WTC11 (cell line): ENCODE measurements at regions not wholly inside any gene's neighbourhood (a gene's known extent, or its start where the extent isn't known, plus 50 kb on each side); places are given as distances from the start of the nearest gene placed in this dataset.

Source experiments
- ATAC-seq: fragments of 200-7000 bp; cut with Tn5 transposase; 2 replicates; pipeline ENCODE4 v1.10.0; 2021; ENCODE audit warnings: mild to moderate bottlenecking, moderate library complexity
- CTCF ChIA-PET: fragments of 300-600 bp; sonication (Branson Sonifier 250); formaldehyde crosslinking; loops from one replicate; lab custom pipeline; 2021; ENCODE audit warnings: antibody characterized with exemption; lab: Charles Lee
- POLR2A ChIA-PET: fragments of 350-600 bp; sonication (Branson Sonifier 250); formaldehyde crosslinking; loops from one replicate; lab custom pipeline; 2021; ENCODE audit warnings: antibody characterized with exemption; lab: Charles Lee
- DNase-seq: peaks from one replicate; pipeline ENCODE4 v3.0.0; 2021; ENCODE audit warnings: low spot score
- H3K27ac Mint-ChIP-seq: 2 replicates; pipeline ENCODE4 v1.8.0; 2021; ENCODE audit warnings: mixed read lengths
- H3K27me3 Mint-ChIP-seq: 2 replicates; pipeline ENCODE4 v1.8.0; 2021; ENCODE audit warnings: low read depth, mild to moderate bottlenecking, moderate library complexity, mixed read lengths
- H3K36me3 Mint-ChIP-seq: 2 replicates; pipeline ENCODE4 v1.8.0; 2021; ENCODE audit warnings: mixed read lengths
- H3K4me1 Mint-ChIP-seq: 2 replicates; pipeline ENCODE4 v1.8.0; 2022; ENCODE audit warnings: mixed read lengths
- H3K4me3 Mint-ChIP-seq: 2 replicates; pipeline ENCODE4 v1.8.0; 2021; ENCODE audit warnings: mild to moderate bottlenecking, moderate library complexity, mixed read lengths
- H3K9me3 Mint-ChIP-seq: 2 replicates; pipeline ENCODE4 v1.8.0; 2021; ENCODE audit warnings: mixed read lengths
- CDX4 ChIP-seq: fragments of 250-450 bp; sonication (Bioruptor Pico); IDR thresholded peaks from 2 replicates; pipeline ENCODE4 v1.9.0; 2021; ENCODE audit warnings: moderate library complexity, mild to moderate bottlenecking, inconsistent platforms, borderline replicate concordance
- FOXJ3 ChIP-seq: sonication (generic); formaldehyde crosslinking; IDR thresholded peaks from 2 replicates; pipeline ENCODE4 v1.9.0; 2021; ENCODE audit warnings: missing genetic modification reagents, mild to moderate bottlenecking, borderline replicate concordance
- GRHL2 ChIP-seq: fragments of 250-450 bp; sonication (Bioruptor Pico); IDR thresholded peaks from 2 replicates; pipeline ENCODE4 v1.8.0; 2022; ENCODE audit warnings: mild to moderate bottlenecking, moderate library complexity; ENCODE audit not compliant: insufficient replicate concordance, severe bottlenecking
- HMGA2 ChIP-seq: fragments of 250-450 bp; sonication (Bioruptor Pico); IDR thresholded peaks from 2 replicates; pipeline ENCODE4 v1.4.0; 2021; ENCODE audit warnings: mild to moderate bottlenecking, moderate library complexity
- NR3C1 ChIP-seq: sonication (generic); formaldehyde crosslinking; conservative IDR thresholded peaks from 2 replicates; pipeline ENCODE4 v1.8.1; 2023; ENCODE audit warnings: low read depth, mild to moderate bottlenecking, missing genetic modification reagents
- RELA ChIP-seq: sonication (generic); formaldehyde crosslinking; IDR thresholded peaks from 2 replicates; pipeline ENCODE4 v1.8.1; 2022; ENCODE audit warnings: missing genetic modification reagents, mild to moderate bottlenecking, borderline replicate concordance
- TEAD1 ChIP-seq: sonication (generic); formaldehyde crosslinking; IDR thresholded peaks from 2 replicates; pipeline ENCODE4 v1.8.0; 2022; ENCODE audit warnings: mild to moderate bottlenecking, missing genetic modification reagents
- TEAD4 ChIP-seq: sonication (generic); formaldehyde crosslinking; IDR thresholded peaks from 2 replicates; pipeline ENCODE4 v1.8.0; 2022; ENCODE audit warnings: mild to moderate bottlenecking, missing genetic modification reagents
- ZNF219 ChIP-seq: sonication (generic); formaldehyde crosslinking; IDR thresholded peaks from 2 replicates; pipeline ENCODE4 v1.8.0; 2023; ENCODE audit warnings: missing genetic modification reagents, mild to moderate bottlenecking, borderline replicate concordance
- ZNF232 ChIP-seq: sonication (generic); formaldehyde crosslinking; IDR thresholded peaks from 2 replicates; pipeline ENCODE4 v1.8.0; 2022; ENCODE audit warnings: mild to moderate bottlenecking, missing genetic modification reagents
- ZNF263 ChIP-seq: sonication (generic); formaldehyde crosslinking; IDR thresholded peaks from 2 replicates; pipeline ENCODE4 v1.8.1; 2022; ENCODE audit warnings: low read depth, mild to moderate bottlenecking, moderate library complexity, missing genetic modification reagents
- ZNF281 ChIP-seq: sonication (generic); formaldehyde crosslinking; IDR thresholded peaks from 2 replicates; pipeline ENCODE4 v1.8.0; 2023; ENCODE audit warnings: mild to moderate bottlenecking, missing genetic modification reagents
- ZNF396 ChIP-seq: fragments of 250-450 bp; sonication (Bioruptor Pico); IDR thresholded peaks from 2 replicates; pipeline ENCODE4 v1.8.0; 2021; ENCODE audit warnings: mild to moderate bottlenecking, moderate library complexity, borderline replicate concordance
- TF ChIP-seq, protein P1 (sequence below): sonication (generic); formaldehyde crosslinking; IDR thresholded peaks from 2 replicates; pipeline ENCODE4 v1.8.1; 2023; ENCODE audit warnings: mild to moderate bottlenecking, missing genetic modification reagents
- TF ChIP-seq, protein P2 (sequence below): sonication (generic); formaldehyde crosslinking; conservative IDR thresholded peaks from 2 replicates; pipeline ENCODE4 v1.8.1; 2023; ENCODE audit warnings: mild to moderate bottlenecking, low read depth, missing genetic modification reagents, moderate library complexity
- TF ChIP-seq, protein P3 (sequence below): sonication (generic); formaldehyde crosslinking; IDR thresholded peaks from 2 replicates; pipeline ENCODE4 v1.8.0; 2023; ENCODE audit warnings: missing genetic modification reagents
- TF ChIP-seq, protein P4 (sequence below): sonication (generic); formaldehyde crosslinking; IDR thresholded peaks from 2 replicates; pipeline ENCODE4 v1.8.1; 2022; ENCODE audit warnings: low read depth, mild to moderate bottlenecking, moderate library complexity, missing genetic modification reagents, borderline replicate concordance
- TF ChIP-seq, protein P5 (sequence below): sonication (generic); formaldehyde crosslinking; IDR thresholded peaks from 2 replicates; pipeline ENCODE4 v1.8.1; 2023; ENCODE audit warnings: mild to moderate bottlenecking, missing genetic modification reagents, borderline replicate concordance

DNA sequence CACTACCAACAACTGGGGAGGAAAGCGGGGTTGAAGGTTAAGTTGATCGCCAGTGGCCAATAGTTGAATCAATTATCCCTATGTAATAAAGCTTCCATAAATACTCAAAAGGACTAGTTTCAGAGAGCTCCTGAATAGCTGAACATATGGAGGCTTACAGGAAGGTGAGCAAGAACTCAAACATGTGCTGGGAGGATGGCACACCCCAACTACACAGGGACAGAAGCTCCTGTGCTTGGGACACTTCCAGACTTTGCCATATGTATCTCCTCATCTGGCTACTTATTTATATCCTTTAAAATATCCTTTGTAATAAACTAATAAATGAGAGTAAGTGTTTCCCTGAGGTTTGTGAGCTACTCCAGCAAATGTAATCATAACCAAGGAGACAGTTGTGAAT, 115.7 kb downstream of the HNMT start:
- POLR2A ChIA-PET: no interaction called here
- CTCF ChIA-PET: no interaction called here

GRCh38 chr2:138081225-138082073, 117.2 kb downstream of the HNMT start:
- ChIA-PET POLR2A (no interaction called here), CTCF (no interaction called here)
- no peaks in the 10 kb centered on the region for H3K9me3 Mint-ChIP-seq
- no peak overlapping the region for H3K27ac Mint-ChIP-seq
- no peaks in the 10 kb centered on the region for H3K36me3 Mint-ChIP-seq
- no peak for ATAC-seq
- no peak for DNase-seq
- H3K4me3 Mint-ChIP-seq: no peak overlapping the region
- H3K27me3 Mint-ChIP-seq: no peaks in the 10 kb centered on the region
- no peaks in the 10 kb centered on the region for H3K4me1 Mint-ChIP-seq
- TF ChIP-seq GRHL2 (CRISPR knock-in tag) (no peak), TEAD4 (CRISPR knock-in tag) (no peak), ZNF396 (CRISPR knock-in tag) (no peak), ZNF232 (no peak), ZNF281 (no peak), RELA (CRISPR knock-in tag) (no peak), ZNF219 (CRISPR knock-in tag) (no peak), FOXJ3 (CRISPR knock-in tag) (no peak), TEAD1 (no peak), CDX4 (CRISPR knock-in tag) (no peak), ZNF263 (no peak)
- TF ChIP-seq, protein P1, sequence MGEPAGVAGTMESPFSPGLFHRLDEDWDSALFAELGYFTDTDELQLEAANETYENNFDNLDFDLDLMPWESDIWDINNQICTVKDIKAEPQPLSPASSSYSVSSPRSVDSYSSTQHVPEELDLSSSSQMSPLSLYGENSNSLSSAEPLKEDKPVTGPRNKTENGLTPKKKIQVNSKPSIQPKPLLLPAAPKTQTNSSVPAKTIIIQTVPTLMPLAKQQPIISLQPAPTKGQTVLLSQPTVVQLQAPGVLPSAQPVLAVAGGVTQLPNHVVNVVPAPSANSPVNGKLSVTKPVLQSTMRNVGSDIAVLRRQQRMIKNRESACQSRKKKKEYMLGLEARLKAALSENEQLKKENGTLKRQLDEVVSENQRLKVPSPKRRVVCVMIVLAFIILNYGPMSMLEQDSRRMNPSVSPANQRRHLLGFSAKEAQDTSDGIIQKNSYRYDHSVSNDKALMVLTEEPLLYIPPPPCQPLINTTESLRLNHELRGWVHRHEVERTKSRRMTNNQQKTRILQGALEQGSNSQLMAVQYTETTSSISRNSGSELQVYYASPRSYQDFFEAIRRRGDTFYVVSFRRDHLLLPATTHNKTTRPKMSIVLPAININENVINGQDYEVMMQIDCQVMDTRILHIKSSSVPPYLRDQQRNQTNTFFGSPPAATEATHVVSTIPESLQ (CRISPR knock-in tag): no peak
- TF ChIP-seq, protein P2, sequence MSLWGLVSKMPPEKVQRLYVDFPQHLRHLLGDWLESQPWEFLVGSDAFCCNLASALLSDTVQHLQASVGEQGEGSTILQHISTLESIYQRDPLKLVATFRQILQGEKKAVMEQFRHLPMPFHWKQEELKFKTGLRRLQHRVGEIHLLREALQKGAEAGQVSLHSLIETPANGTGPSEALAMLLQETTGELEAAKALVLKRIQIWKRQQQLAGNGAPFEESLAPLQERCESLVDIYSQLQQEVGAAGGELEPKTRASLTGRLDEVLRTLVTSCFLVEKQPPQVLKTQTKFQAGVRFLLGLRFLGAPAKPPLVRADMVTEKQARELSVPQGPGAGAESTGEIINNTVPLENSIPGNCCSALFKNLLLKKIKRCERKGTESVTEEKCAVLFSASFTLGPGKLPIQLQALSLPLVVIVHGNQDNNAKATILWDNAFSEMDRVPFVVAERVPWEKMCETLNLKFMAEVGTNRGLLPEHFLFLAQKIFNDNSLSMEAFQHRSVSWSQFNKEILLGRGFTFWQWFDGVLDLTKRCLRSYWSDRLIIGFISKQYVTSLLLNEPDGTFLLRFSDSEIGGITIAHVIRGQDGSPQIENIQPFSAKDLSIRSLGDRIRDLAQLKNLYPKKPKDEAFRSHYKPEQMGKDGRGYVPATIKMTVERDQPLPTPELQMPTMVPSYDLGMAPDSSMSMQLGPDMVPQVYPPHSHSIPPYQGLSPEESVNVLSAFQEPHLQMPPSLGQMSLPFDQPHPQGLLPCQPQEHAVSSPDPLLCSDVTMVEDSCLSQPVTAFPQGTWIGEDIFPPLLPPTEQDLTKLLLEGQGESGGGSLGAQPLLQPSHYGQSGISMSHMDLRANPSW (CRISPR knock-in tag): no peak
- TF ChIP-seq, protein P3, sequence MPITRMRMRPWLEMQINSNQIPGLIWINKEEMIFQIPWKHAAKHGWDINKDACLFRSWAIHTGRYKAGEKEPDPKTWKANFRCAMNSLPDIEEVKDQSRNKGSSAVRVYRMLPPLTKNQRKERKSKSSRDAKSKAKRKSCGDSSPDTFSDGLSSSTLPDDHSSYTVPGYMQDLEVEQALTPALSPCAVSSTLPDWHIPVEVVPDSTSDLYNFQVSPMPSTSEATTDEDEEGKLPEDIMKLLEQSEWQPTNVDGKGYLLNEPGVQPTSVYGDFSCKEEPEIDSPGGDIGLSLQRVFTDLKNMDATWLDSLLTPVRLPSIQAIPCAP: no peak

More for the DNA sequence above, 115.7 kb downstream of the HNMT start:
- Mint-ChIP-seq H3K4me3 (no peak overlapping the region), H3K36me3 (no peaks in the 10 kb centered on the region), H3K27ac (no peak overlapping the region), H3K4me1 (no peaks in the 10 kb centered on the region), H3K9me3 (no peaks in the 10 kb centered on the region), H3K27me3 (no peaks in the 10 kb centered on the region)
- DNase-seq: no peak
- TF ChIP-seq, protein P4, sequence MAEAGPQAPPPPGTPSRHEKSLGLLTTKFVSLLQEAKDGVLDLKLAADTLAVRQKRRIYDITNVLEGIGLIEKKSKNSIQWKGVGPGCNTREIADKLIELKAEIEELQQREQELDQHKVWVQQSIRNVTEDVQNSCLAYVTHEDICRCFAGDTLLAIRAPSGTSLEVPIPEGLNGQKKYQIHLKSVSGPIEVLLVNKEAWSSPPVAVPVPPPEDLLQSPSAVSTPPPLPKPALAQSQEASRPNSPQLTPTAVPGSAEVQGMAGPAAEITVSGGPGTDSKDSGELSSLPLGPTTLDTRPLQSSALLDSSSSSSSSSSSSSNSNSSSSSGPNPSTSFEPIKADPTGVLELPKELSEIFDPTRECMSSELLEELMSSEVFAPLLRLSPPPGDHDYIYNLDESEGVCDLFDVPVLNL: no peak
- TF ChIP-seq, protein P5, sequence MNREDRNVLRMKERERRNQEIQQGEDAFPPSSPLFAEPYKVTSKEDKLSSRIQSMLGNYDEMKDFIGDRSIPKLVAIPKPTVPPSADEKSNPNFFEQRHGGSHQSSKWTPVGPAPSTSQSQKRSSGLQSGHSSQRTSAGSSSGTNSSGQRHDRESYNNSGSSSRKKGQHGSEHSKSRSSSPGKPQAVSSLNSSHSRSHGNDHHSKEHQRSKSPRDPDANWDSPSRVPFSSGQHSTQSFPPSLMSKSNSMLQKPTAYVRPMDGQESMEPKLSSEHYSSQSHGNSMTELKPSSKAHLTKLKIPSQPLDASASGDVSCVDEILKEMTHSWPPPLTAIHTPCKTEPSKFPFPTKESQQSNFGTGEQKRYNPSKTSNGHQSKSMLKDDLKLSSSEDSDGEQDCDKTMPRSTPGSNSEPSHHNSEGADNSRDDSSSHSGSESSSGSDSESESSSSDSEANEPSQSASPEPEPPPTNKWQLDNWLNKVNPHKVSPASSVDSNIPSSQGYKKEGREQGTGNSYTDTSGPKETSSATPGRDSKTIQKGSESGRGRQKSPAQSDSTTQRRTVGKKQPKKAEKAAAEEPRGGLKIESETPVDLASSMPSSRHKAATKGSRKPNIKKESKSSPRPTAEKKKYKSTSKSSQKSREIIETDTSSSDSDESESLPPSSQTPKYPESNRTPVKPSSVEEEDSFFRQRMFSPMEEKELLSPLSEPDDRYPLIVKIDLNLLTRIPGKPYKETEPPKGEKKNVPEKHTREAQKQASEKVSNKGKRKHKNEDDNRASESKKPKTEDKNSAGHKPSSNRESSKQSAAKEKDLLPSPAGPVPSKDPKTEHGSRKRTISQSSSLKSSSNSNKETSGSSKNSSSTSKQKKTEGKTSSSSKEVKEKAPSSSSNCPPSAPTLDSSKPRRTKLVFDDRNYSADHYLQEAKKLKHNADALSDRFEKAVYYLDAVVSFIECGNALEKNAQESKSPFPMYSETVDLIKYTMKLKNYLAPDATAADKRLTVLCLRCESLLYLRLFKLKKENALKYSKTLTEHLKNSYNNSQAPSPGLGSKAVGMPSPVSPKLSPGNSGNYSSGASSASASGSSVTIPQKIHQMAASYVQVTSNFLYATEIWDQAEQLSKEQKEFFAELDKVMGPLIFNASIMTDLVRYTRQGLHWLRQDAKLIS (CRISPR knock-in tag): no peak
- no peak for TF ChIP-seq NR3C1
- no peak for TF ChIP-seq HMGA2 (CRISPR knock-in tag)
- ATAC-seq: no peak
